HepG2 (cell line): ENCODE measurements at regions not wholly inside any gene's neighbourhood (a gene's known extent, or its start where the extent isn't known, plus 50 kb on each side); places are given as distances from the start of the nearest gene placed in this dataset.

Experiments
- ARHGAP35 ChIP-seq: sonication (generic); formaldehyde crosslinking; IDR thresholded peaks from 2 replicates; pipeline ENCODE4 v1.9.0; 2022; ENCODE audit warnings: mild to moderate bottlenecking, inconsistent platforms, moderate library complexity, missing genetic modification reagents, borderline replicate concordance
- BCLAF1 ChIP-seq: fragments of 450-650 bp; IDR thresholded peaks from 2 replicates; pipeline ENCODE4 v1.6.1; 2017; ENCODE audit warnings: mild to moderate bottlenecking
- HMG20B ChIP-seq: conservative IDR thresholded peaks from 2 replicates; pipeline ENCODE4 v1.6.1; 2016; ENCODE audit warnings: missing genetic modification reagents, missing compliant biosample characterization
- KIAA2018 ChIP-seq: sonication (generic); formaldehyde crosslinking; IDR thresholded peaks from 2 replicates; pipeline ENCODE4 v1.5.0; 2020; ENCODE audit warnings: mild to moderate bottlenecking, missing genetic modification reagents, borderline replicate concordance
- NFYB ChIP-seq: sonication (generic); formaldehyde crosslinking; IDR thresholded peaks from 2 replicates; pipeline ENCODE4 v1.4.0; 2020; ENCODE audit warnings: missing genetic modification reagents
- PHF5A ChIP-seq: IDR thresholded peaks from one replicate; pipeline ENCODE4 v1.6.1; 2018; ENCODE audit warnings: low read depth, missing genetic modification reagents; ENCODE audit not compliant: unreplicated experiment
- POLR2A ChIP-seq, 2 experiments: IDR thresholded peaks; 2 replicates each; pipeline ENCODE4 v1.6.1; 2011; ENCODE audit warnings: low read depth in 2 of 2, low read length in 2 of 2, mild to moderate bottlenecking in 1 of 2, moderate library complexity in 1 of 2; ENCODE audit not compliant: insufficient read depth in 1 of 2
- POLR2AphosphoS5 ChIP-seq: IDR thresholded peaks from 2 replicates; pipeline ENCODE4 v1.6.1; 2012; ENCODE audit warnings: low read depth, low read length
- SMAD3 ChIP-seq: sonication (generic); formaldehyde crosslinking; IDR thresholded peaks from 2 replicates; pipeline ENCODE4 v1.4.0; 2020; ENCODE audit warnings: missing genetic modification reagents
- ZNF569 ChIP-seq: sonication (generic); formaldehyde crosslinking; IDR thresholded peaks from 2 replicates; pipeline ENCODE4 v1.5.0; 2020; ENCODE audit warnings: mild to moderate bottlenecking, missing genetic modification reagents, moderate library complexity, borderline replicate concordance
- TF ChIP-seq, protein P1 (sequence below): sonication (generic); formaldehyde crosslinking; IDR thresholded peaks from 2 replicates; pipeline ENCODE4 v1.5.0; 2020; ENCODE audit warnings: mild to moderate bottlenecking, missing genetic modification reagents, moderate library complexity
- TF ChIP-seq, protein P2 (sequence below): sonication (generic); formaldehyde crosslinking; IDR thresholded peaks from 2 replicates; pipeline ENCODE4 v1.4.0; 2020; ENCODE audit warnings: missing genetic modification reagents
- TF ChIP-seq, protein P3 (sequence below): sonication (generic); formaldehyde crosslinking; IDR thresholded peaks from 2 replicates; pipeline ENCODE4 v1.5.0; 2020; ENCODE audit warnings: missing genetic modification reagents

GRCh38 chr2:188117706-188118105, 174.0 kb upstream of the GULP1 start:
- TF ChIP-seq ZNF569 (CRISPR knock-in tag) (no peak), NFYB (CRISPR knock-in tag) (no peak), BCLAF1 (no peak), ARHGAP35 (CRISPR knock-in tag) (no peak), HMG20B (CRISPR knock-in tag) (no peak), POLR2A (IDR thresholded peaks at IDR 0.05; ENCODE audit: insufficient read depth in 1 of 2, low read depth in 2 of 2, low read length in 2 of 2) (no peak), SMAD3 (CRISPR knock-in tag) (no peak), KIAA2018 (CRISPR knock-in tag) (no peak), PHF5A (no peak), POLR2AphosphoS5 (no peak)
- TF ChIP-seq, protein P1, sequence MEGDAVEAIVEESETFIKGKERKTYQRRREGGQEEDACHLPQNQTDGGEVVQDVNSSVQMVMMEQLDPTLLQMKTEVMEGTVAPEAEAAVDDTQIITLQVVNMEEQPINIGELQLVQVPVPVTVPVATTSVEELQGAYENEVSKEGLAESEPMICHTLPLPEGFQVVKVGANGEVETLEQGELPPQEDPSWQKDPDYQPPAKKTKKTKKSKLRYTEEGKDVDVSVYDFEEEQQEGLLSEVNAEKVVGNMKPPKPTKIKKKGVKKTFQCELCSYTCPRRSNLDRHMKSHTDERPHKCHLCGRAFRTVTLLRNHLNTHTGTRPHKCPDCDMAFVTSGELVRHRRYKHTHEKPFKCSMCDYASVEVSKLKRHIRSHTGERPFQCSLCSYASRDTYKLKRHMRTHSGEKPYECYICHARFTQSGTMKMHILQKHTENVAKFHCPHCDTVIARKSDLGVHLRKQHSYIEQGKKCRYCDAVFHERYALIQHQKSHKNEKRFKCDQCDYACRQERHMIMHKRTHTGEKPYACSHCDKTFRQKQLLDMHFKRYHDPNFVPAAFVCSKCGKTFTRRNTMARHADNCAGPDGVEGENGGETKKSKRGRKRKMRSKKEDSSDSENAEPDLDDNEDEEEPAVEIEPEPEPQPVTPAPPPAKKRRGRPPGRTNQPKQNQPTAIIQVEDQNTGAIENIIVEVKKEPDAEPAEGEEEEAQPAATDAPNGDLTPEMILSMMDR (CRISPR knock-in tag): no peak
- TF ChIP-seq, protein P2, sequence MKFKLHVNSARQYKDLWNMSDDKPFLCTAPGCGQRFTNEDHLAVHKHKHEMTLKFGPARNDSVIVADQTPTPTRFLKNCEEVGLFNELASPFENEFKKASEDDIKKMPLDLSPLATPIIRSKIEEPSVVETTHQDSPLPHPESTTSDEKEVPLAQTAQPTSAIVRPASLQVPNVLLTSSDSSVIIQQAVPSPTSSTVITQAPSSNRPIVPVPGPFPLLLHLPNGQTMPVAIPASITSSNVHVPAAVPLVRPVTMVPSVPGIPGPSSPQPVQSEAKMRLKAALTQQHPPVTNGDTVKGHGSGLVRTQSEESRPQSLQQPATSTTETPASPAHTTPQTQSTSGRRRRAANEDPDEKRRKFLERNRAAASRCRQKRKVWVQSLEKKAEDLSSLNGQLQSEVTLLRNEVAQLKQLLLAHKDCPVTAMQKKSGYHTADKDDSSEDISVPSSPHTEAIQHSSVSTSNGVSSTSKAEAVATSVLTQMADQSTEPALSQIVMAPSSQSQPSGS: no peak
- TF ChIP-seq, protein P3, sequence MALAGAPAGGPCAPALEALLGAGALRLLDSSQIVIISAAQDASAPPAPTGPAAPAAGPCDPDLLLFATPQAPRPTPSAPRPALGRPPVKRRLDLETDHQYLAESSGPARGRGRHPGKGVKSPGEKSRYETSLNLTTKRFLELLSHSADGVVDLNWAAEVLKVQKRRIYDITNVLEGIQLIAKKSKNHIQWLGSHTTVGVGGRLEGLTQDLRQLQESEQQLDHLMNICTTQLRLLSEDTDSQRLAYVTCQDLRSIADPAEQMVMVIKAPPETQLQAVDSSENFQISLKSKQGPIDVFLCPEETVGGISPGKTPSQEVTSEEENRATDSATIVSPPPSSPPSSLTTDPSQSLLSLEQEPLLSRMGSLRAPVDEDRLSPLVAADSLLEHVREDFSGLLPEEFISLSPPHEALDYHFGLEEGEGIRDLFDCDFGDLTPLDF: no peak
